HG02884 (cell line): ENCODE measurements at regions not wholly inside any gene's neighbourhood (a gene's known extent, or its start where the extent isn't known, plus 50 kb on each side); places are given as distances from the start of the nearest gene placed in this dataset.

Source experiments
- ATAC-seq: cut with Tn5 transposase; IDR thresholded peaks from one replicate; pipeline ENCODE4 v1.9.1; 2021; ENCODE audit warnings: mild to moderate bottlenecking, moderate library complexity; ENCODE audit not compliant: unreplicated experiment

GRCh38 chr18:73656691-73657090 lies 490.9 kb downstream of the FBXO15 start:
- ATAC-seq, result no peak

GRCh38 chr18:73653827-73654226 lies 493.8 kb downstream of the FBXO15 start:
- no peak for ATAC-seq

DNA sequence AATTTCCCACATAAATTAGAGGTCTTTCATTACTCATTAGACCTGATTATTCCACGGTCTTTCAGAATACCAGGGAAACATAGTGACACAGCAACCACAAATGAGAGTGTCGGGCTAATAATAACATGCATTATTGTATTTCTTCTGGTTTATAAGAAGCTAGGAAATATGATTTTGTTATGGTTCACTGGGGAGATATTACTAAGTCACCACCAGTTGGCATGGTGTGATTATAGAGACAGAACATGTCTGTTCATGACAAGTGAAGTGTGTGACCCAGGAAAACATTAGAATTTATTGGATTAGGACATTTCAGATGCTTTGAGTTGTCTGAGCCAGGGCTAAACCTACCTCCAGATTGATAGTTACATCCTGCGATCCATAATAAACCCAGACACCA lies 494.4 kb downstream of the FBXO15 start:
- no peak for ATAC-seq

GRCh38 chr18:73647391-73647790 lies 500.2 kb downstream of the FBXO15 start:
- no peak for ATAC-seq

GRCh38 chr18:73646772-73647171 lies 500.9 kb downstream of the FBXO15 start:
- ATAC-seq, result no peak

DNA sequence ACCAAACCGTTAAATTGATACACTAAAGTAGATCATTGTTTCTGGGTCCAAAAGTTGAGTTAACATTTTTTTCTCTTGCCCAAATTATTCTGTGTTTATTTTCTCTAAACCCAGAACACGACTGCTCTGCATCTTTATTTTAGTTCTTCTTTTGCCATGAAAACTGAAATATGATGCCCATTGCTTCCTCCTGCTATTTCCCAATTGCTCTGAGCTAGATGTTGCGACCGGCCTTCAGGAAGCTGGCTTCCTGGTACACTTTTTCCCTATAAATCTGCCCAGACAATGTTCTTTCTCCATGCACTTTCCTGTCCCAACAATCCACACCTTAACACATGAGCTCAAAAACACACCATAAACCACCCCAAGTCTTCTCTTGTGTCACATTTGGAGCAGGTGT lies 501.4 kb downstream of the FBXO15 start:
- ATAC-seq, result no peak

DNA sequence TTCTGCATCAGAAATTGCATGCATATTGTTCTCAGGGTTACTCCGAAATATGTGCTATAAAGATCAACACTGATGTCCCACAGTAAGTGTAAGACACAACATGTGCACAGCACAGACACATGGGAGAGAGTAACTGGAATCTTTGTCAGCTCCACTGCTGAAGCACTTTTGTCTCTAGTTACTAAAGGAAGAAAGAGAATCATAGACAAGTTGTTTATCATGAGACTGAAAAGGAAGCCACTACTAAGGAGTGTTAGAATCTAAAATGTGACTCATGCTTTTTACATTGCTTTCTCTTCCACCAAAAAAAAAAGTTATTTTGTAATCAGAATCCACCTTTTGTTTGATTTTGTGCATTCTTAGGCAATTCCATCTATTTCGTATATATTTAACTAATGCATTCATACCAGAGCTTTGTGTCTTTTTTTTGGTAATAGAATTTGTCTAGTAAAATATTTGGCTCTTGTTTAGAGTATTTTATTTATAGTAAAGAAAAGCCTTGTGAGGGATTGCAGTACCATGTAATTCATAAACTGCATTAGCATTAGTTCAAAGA lies 502.4 kb downstream of the FBXO15 start:
- no peak for ATAC-seq

- ATAC-seq, result no peak
Observed at GRCh38 chr18:73639788-73640187, 507.8 kb downstream of the FBXO15 start.

- ATAC-seq, result no peak
Observed at GRCh38 chr18:73638709-73639108, 508.9 kb downstream of the FBXO15 start.

GRCh38 chr18:73636355-73636754 lies 511.3 kb downstream of the FBXO15 start:
- ATAC-seq, result no peak

DNA sequence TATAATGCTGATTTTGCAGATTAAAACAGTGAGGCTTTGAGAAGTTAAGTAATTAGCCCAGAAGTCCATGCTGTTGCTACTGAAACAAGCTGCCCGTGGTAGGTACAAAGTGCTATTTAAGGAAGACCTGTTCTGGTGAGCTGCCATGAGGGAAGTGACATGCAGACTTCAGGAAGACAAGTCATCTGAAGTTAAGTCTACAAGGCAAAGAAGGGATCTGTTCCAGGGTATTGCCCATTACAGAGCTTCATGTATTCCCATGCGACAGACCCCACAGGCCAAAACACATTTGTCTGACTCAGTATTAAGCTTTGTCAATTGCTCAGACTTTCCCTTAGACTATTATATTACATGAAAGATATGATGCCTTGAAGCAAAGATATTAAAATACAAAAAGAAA lies 520.8 kb downstream of the FBXO15 start:
- ATAC-seq, result no peak

DNA sequence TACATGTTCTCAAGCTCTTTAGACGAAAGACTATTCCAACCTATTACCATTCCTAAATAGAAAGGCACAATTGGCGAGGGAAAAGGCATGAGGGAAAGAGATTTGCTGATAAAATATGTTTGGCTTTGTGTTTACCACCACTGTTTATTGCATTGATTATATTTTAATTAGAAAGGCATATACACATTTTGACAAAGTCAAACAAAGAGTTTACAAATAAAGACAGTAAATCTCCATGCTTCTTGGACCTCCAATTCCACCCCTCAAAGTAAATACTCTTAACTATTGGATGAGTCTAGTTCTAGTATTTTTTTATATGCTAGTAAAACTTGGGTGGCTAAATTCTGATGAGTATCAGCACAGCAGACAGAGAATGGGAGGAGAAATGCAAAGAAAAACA lies 521.4 kb downstream of the FBXO15 start:
- no peak for ATAC-seq

DNA sequence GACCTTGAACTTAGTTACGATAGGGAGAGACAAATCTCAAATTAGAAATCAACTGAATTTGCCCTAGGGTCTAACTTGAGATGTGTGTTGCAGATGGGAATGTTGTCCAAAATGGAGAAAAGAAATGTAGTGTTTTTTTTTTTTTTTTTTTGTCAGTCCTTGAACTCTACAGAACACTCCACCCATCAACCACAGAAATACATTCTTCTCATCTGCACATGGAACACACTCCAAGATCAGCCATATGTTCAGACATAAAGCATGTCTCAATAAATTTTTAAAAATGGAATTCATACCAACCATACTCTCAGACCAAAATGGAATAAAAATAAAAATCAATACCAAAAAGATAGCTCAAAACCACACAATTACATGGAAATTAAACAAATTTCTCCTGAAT lies 526.5 kb downstream of the FBXO15 start:
- no peak for ATAC-seq

GRCh38 chr18:73617981-73618380 lies 529.7 kb downstream of the FBXO15 start:
- no peak for ATAC-seq

DNA sequence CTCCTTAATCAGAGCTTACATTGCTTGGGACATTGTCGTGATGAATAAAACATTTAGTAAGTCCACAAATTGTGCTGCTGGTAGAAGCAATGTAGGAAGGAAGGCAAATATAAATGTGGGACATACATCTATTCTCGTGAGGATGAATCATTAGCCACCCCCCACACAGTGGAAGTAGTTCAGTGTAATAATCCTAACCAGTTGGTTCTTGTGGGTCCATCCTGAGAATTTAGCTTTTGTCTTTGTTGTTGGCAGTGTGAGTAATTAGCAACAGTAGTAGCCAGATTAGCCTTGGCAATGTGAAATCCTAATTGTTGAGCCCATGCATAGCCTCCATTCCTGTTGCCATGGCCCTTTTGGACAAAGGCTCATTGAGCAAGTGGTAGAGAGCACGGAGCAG lies 532.1 kb downstream of the FBXO15 start:
- no peak for ATAC-seq

GRCh38 chr18:73614812-73615211 lies 532.8 kb downstream of the FBXO15 start:
- ATAC-seq, result no peak

- no peak for ATAC-seq
Observed at GRCh38 chr18:73613706-73614340, 533.8 kb downstream of the FBXO15 start.

GRCh38 chr18:73597832-73598615 lies 549.6 kb downstream of the FBXO15 start:
- no peak for ATAC-seq

DNA sequence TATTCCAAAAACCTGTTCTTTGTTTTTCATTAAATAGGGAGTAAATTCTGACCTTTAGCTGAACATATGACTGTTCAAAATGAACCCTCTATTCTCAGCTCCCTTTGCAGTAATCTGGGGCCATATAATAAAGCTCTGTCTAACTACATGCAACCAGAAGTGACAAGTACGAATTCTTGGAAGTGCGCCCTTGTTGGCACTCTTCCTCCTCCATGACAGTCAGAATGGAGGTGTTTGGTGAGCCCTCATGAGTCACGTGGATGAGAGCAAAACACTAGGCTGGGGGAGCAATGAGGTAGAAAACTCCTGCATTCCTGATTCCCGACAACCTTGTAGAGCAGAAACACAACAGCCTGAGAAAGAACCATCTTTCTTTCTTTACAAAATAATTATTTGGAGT lies 552.9 kb downstream of the FBXO15 start:
- ATAC-seq, result no peak

DNA sequence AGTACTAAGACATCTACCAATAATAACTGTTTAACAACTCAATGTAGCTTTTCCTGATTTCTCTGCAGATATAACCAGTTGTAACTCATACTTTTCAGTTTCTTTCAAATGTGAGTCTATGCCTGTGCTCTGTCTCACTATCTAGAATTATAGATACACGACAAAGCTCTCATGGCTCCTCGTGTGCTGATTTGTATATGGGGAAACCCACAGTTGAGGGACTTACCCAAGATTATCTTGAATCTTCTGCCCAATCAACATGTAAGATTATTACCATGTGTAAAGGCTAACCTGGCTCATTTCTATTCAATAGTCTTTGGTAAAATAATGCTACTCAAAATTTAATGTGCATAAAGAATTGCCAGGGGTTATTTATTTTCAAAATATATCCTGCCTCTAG lies 554.4 kb downstream of the FBXO15 start:
- no peak for ATAC-seq

DNA sequence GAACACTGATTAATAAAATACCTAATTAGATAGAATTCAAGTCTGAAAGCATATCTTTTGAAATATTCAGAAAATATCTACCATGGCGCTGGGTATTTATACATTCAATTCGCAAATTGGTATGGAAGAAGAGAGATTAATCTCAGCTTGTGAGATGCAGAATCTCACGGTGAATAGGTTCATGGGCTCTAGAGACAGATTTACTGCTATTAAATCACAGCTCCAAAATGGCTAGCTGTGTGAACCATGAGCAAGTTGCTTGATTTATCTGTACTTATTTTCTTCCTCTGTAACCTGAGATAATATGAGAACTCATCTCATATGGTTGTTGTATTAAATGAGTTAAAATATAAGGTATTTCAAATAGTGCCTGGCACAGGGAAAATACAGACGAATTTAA lies 556.7 kb downstream of the FBXO15 start:
- ATAC-seq, result no peak

DNA sequence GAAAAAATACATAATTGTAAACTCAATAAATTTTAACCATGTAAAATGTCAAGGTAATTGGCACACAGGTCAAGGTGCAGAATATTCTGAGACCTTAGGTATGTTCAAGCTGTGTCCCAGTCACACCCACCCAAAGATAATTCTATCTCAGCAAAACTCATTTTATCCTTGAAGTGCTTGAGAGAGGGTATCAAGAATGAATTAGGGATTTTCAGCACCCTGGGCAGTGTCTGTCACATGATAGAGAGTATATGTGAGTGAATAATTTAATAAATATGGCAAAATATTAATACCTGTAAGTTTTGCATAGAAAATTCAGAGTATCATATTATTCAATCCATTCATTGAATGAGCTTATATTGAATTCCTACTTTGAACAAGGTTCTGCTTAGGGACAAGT lies 567.9 kb downstream of the FBXO15 start:
- no peak for ATAC-seq
